ENCODE measurements at regions not wholly inside any gene's neighbourhood (a gene's known extent, or its start where the extent isn't known, plus 50 kb on each side); places are given as distances from the start of the nearest gene placed in this dataset.
A peak's percentile ranks its signal among the peaks of the same experiment; 100 is the strongest.
"Not testable (repeated sequence)": the region's sequence is repeated elsewhere in the genome, so short reads cannot be mapped to it uniquely, and the experiment has no call there.

GRCh38 chr14:106141242-106142220 lies 615.1 kb downstream of the TMEM121 start:
- Mint-ChIP-seq H3K4me1 (ENCODE audit: low read depth) (peaks cover 15% of the 10 kb centered on the region), H3K27me3 (ENCODE audit: low read depth) (no peaks in the 10 kb centered on the region), H3K27ac (no peak overlapping the region), H3K36me3 (ENCODE audit: low read depth) (no peaks in the 10 kb centered on the region), H3K4me3 (no peak overlapping the region), H3K9me3 (ENCODE audit: insufficient read depth) (no peaks in the 10 kb centered on the region)
- CTCF ChIA-PET: interaction anchor here (0.6 to 2.0 kb wide), 12 partner anchors 9 to 623 kb away, joined by 3 to 8 read pairs (median 4); no protein-coding TSS in a partner anchor
- POLR2A ChIA-PET: no interaction called here
- no peak for DNase-seq
- peak; percentile 44 for ATAC-seq

DNA sequence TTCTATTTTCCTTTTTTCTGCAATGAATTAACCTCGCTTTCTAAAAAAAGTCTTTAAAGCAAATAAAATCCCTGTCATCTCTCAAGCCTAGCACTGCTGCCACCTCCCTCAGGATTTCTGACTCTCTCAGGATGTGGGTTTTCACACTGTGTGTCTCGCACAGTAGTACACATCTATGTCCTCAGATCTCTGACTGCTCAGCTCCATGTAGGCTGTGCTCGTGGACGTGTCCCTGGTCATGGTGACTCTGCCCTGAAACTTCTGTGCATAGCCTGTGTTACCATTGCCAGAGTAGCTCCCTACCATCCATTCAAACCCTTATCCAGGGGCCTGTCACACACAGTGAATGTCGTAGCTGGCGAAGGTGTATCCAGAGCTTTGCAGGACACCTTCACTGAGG lies 619.3 kb downstream of the TMEM121 start:
- DNase-seq; H3K9me3 Mint-ChIP-seq (ENCODE audit: insufficient read depth); H3K36me3 Mint-ChIP-seq (ENCODE audit: low read depth); ATAC-seq; POLR2A ChIA-PET; H3K27ac Mint-ChIP-seq; H3K4me3 Mint-ChIP-seq; H3K27me3 Mint-ChIP-seq (ENCODE audit: low read depth): not testable (repeated sequence)
- peaks cover 21% of the 10 kb centered on the region for H3K4me1 Mint-ChIP-seq (ENCODE audit: low read depth)
- CTCF ChIA-PET: interaction anchor here (1.6 kb wide), 1 partner anchor 64 kb away, joined by 8 read pairs; no protein-coding TSS in a partner anchor

DNA sequence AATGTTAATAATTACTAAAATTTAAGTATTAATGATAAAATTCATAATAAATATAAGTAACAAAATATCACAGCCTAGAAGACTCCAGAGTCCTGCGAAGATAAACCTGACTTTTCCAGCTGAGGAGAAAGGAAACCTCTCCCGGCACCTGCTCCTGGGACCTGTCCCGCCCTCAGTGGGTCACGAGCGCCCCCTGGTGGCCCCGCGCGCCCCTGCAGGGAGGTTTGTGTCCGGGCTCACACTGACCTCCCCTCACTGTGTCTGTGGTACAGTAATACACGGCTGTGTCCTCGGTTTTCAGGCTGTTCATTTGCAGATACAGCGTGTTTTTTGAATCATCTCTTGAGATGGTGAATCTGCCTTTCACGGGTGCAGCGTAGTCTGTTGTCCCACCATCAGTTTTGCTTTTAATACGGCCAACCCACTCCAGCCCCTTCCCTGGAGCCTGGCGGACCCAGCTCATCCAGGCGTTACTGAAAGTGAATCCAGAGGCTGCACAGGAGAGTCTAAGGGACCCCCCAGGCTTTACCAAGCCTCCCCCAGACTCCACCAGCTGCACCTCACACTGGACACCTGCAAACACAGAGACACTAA lies 627.1 kb downstream of the TMEM121 start:
- ATAC-seq: not testable (repeated sequence)

GRCh38 chr14:106163316-106163715 lies 636.9 kb downstream of the TMEM121 start:
- CTCF ChIA-PET: interaction anchor here (2.8 kb wide), 1 partner anchor 47 kb away, joined by 7 read pairs; no protein-coding TSS in a partner anchor
- Mint-ChIP-seq H3K9me3 (ENCODE audit: insufficient read depth) (no peaks in the 10 kb centered on the region), H3K27ac (no peak overlapping the region), H3K4me3 (no peak overlapping the region), H3K36me3 (ENCODE audit: low read depth) (no peaks in the 10 kb centered on the region), H3K4me1 (ENCODE audit: low read depth) (peaks cover 11% of the 10 kb centered on the region), H3K27me3 (ENCODE audit: low read depth) (peaks cover 28% of the 10 kb centered on the region)
- DNase-seq (no peak), ATAC-seq (no peak)
- POLR2A ChIA-PET: no interaction called here

More for the DNA sequence above, 627.1 kb downstream of the TMEM121 start:
- CTCF ChIA-PET: interaction anchor here (0.7 to 1.9 kb wide), 4 partner anchors 12 to 315 kb away, joined by 3 to 5 read pairs (median 4); no protein-coding TSS in a partner anchor
- peak; percentile 75 for DNase-seq
- H3K4me1 Mint-ChIP-seq (ENCODE audit: low read depth); H3K36me3 Mint-ChIP-seq (ENCODE audit: low read depth); H3K9me3 Mint-ChIP-seq (ENCODE audit: insufficient read depth); H3K27ac Mint-ChIP-seq; POLR2A ChIA-PET; H3K4me3 Mint-ChIP-seq; H3K27me3 Mint-ChIP-seq (ENCODE audit: low read depth): not testable (repeated sequence)

GRCh38 chr14:106163812-106164211 lies 637.4 kb downstream of the TMEM121 start:
- CTCF ChIA-PET: interaction anchor here (2.8 kb wide), 1 partner anchor 46 kb away, joined by 7 read pairs; no protein-coding TSS in a partner anchor
- H3K36me3 Mint-ChIP-seq (ENCODE audit: low read depth); H3K9me3 Mint-ChIP-seq (ENCODE audit: insufficient read depth); ATAC-seq; H3K27ac Mint-ChIP-seq; H3K4me3 Mint-ChIP-seq; DNase-seq; POLR2A ChIA-PET: not testable (repeated sequence)
- Mint-ChIP-seq H3K27me3 (ENCODE audit: low read depth) (peaks cover 28% of the 10 kb centered on the region), H3K4me1 (ENCODE audit: low read depth) (peaks cover 11% of the 10 kb centered on the region)

GRCh38 chr14:106166232-106166631 lies 639.8 kb downstream of the TMEM121 start:
- Mint-ChIP-seq H3K4me1 (ENCODE audit: low read depth) (peaks cover 19% of the 10 kb centered on the region), H3K27me3 (ENCODE audit: low read depth) (peaks cover 17% of the 10 kb centered on the region), H3K9me3 (ENCODE audit: insufficient read depth) (no peaks in the 10 kb centered on the region), H3K36me3 (ENCODE audit: low read depth) (no peaks in the 10 kb centered on the region), H3K4me3 (no peak overlapping the region), H3K27ac (no peak overlapping the region)
- ChIA-PET POLR2A (no interaction called here), CTCF (interaction anchor here (0.7 to 0.9 kb wide), 3 partner anchors 12 to 44 kb away, joined by 3 read pairs; no protein-coding TSS in a partner anchor)
- no peak for ATAC-seq
- no peak for DNase-seq

- ChIA-PET CTCF (interaction anchor here (0.7 to 0.8 kb wide), 2 partner anchors 38 to 43 kb away, joined by 3 read pairs; no protein-coding TSS in a partner anchor), POLR2A (no interaction called here)
- ATAC-seq: no peak
- H3K9me3 Mint-ChIP-seq (ENCODE audit: insufficient read depth): no peaks in the 10 kb centered on the region
- H3K4me3 Mint-ChIP-seq: no peak overlapping the region
- H3K27me3 Mint-ChIP-seq (ENCODE audit: low read depth): peaks cover 16% of the 10 kb centered on the region
- no peak overlapping the region for H3K27ac Mint-ChIP-seq
- no peaks in the 10 kb centered on the region for H3K36me3 Mint-ChIP-seq (ENCODE audit: low read depth)
- DNase-seq: no peak
- H3K4me1 Mint-ChIP-seq (ENCODE audit: low read depth): peaks cover 24% of the 10 kb centered on the region
These were observed 640.3 kb downstream of the TMEM121 start for GRCh38 chr14:106166650-106167204.

DNA sequence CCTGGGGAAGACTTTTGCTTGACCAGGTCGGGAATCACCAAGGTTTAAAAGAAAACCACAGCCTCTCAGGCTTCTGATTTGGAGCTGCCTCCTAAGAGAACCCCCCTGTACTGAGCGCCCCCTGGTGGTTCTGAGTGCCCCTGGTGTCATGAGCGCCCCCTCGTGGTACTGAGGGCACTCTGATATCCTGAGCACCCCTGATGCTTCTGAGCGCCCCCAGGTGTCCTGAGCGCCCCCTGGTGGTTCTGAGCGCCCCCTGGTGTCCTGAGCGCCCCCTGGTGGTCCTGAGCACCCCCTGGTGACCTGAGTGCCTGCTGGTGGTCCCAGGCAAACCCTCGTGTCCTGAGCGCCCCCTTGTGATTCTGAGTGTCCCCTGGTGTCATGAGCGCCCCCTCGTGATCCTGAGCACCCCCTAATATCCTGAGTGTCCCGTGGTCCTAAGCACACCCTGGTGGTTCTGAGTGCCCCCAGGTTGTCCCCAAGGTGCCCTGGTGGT lies 643.8 kb downstream of the TMEM121 start:
- H3K36me3 Mint-ChIP-seq (ENCODE audit: low read depth); H3K27me3 Mint-ChIP-seq (ENCODE audit: low read depth); H3K4me3 Mint-ChIP-seq; ATAC-seq; POLR2A ChIA-PET; H3K9me3 Mint-ChIP-seq (ENCODE audit: insufficient read depth); H3K27ac Mint-ChIP-seq: not testable (repeated sequence)
- peaks cover 31% of the 10 kb centered on the region for H3K4me1 Mint-ChIP-seq (ENCODE audit: low read depth)
- CTCF ChIA-PET: interaction anchor here (1.0 to 1.3 kb wide), 2 partner anchors 10 to 16 kb away, joined by 3 to 5 read pairs; no protein-coding TSS in a partner anchor
- peak; percentile 58 for DNase-seq

DNA sequence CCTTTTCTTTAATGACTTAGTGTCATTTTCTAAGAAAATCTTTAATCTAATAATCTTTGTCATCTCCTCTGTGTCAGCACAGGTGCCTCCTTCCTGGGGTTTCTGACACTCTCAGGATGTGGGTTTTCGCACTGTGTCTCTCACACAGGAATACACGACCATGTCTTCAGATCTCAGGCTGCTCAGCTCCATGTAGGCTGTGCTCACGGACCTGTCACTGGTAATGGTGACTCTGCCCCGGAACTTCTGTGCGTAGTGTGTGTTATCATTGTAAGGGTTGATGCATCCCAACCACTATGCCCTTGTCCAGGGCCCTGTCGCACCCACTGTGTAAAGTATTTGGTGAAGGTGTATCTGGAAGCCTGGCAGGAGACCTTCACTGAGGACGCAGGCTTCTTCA lies 647.8 kb downstream of the TMEM121 start:
- peak; percentile 66 for DNase-seq
- Mint-ChIP-seq H3K27ac (peak overlapping the region; percentile 82), H3K9me3 (ENCODE audit: insufficient read depth) (no peaks in the 10 kb centered on the region), H3K4me3 (peak overlapping the region; percentile 48), H3K36me3 (ENCODE audit: low read depth) (no peaks in the 10 kb centered on the region), H3K4me1 (ENCODE audit: low read depth) (peaks cover 65% of the 10 kb centered on the region), H3K27me3 (ENCODE audit: low read depth) (peaks cover 2% of the 10 kb centered on the region)
- ChIA-PET CTCF (interaction anchor here (1.7 kb wide), 1 partner anchor 11 kb away, joined by 4 read pairs; no protein-coding TSS in a partner anchor), POLR2A (no interaction called here)
- peak; percentile 70 for ATAC-seq

DNA sequence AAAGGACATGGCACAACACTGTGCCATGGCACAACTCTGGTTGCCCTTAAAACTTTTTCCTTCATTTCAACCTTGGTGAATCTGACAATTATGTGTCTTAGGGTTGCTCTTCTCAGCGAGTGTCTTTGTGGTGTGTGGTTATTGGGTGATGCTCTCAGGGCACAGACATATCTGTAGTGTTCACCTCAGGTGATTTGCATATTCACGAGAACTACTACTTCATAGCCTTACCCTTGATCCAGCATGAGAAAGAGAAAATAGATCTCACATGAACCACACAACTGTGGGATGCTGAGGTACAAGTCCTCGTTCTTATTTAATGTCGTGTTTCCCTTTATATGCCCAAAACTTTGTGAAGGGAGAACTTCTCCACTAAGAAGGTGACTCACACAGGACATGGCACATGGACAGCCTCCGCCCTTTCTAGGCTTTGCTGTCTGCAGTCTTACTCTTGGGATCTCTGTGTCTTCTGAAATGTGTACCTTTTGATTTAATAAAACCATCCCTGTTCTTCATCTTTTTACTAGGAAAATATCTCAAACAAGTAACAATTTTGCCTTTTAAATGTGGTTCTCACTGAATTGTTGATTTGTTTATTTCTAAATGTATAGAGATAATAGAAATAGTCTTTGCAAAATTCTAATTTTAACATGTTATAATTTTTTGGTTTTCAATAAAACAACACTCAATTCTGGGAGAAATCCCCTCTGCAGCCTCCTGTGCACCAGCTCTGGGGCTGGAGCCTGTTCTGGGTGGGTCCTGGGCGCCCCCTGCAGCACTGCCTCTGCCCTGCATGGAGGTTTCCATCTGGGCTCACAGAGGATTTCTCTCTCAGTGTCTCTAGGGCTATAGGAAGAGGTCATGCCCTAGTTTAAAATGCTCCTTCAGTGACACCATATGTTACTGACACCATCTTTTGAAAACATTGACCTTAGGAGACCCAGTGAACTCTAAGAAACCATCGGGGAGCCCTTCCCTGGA lies 651.2 kb downstream of the TMEM121 start:
- Mint-ChIP-seq H3K4me1 (ENCODE audit: low read depth) (peaks cover 73% of the 10 kb centered on the region), H3K4me3 (peak overlapping the region; percentile 3), H3K27ac (peak overlapping the region; percentile 51)
- H3K9me3 Mint-ChIP-seq (ENCODE audit: insufficient read depth); POLR2A ChIA-PET; H3K27me3 Mint-ChIP-seq (ENCODE audit: low read depth); CTCF ChIA-PET; H3K36me3 Mint-ChIP-seq (ENCODE audit: low read depth): not testable (repeated sequence)
- peak; percentile 93 for ATAC-seq
- DNase-seq: peak; percentile 66

DNA sequence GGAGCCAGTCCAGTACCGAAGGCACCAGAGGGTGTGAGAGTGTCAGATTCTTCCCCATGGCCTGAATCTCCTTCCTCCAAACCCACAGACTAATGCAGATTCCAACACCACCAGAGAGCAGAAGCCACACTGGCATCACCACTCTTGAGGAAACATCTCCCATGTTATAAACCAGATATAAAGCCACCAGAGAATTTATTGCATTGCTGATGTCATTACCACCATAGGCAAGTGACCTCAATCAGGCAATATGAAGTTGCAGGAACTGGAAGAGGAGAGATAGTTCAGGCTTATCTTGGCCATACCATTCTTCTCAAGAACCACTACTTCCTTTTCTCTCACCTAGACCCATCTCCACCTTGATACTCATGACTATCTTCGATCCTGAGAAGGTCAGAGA lies 653.4 kb downstream of the TMEM121 start:
- H3K4me3 Mint-ChIP-seq: no peak overlapping the region
- POLR2A ChIA-PET: no interaction called here

More for the DNA sequence above, 653.4 kb downstream of the TMEM121 start:
- H3K9me3 Mint-ChIP-seq (ENCODE audit: insufficient read depth): no peaks in the 10 kb centered on the region
- no peak for DNase-seq
- no peaks in the 10 kb centered on the region for H3K27me3 Mint-ChIP-seq (ENCODE audit: low read depth)
- CTCF ChIA-PET: interaction anchor here (1.3 kb wide), 1 partner anchor 9 kb away, joined by 3 read pairs; no protein-coding TSS in a partner anchor
- no peak for ATAC-seq
- peaks cover 75% of the 10 kb centered on the region for H3K4me1 Mint-ChIP-seq (ENCODE audit: low read depth)
- no peak overlapping the region for H3K27ac Mint-ChIP-seq
- no peaks in the 10 kb centered on the region for H3K36me3 Mint-ChIP-seq (ENCODE audit: low read depth)

Measured in activated CD8-positive, alpha-beta T cell treated with anti-CD3 and anti-CD28 coated beads, Interleukin-2, amount 10 ng/mL, durations not matched to agents 7 days and 5 days (primary cell).